Smooth muscle cell (in vitro differentiated cells): ENCODE measurements at regions not wholly inside any gene's neighbourhood (a gene's known extent, or its start where the extent isn't known, plus 50 kb on each side); places are given as distances from the start of the nearest gene placed in this dataset.

Experiments
- DNase-seq: peaks from one replicate; lab custom pipeline; 2025; ENCODE audit not compliant: unreplicated experiment; lab: John Stamatoyannopoulos, UW
- H2AFZ ChIP-seq: fragments of 200-600 bp; sonication (generic); 2 replicates; pipeline ENCODE4 v1.6.0; 2016; ENCODE audit warnings: antibody characterized with exemption, low read depth, mild to moderate bottlenecking
- H3F3A ChIP-seq: fragments of 200-600 bp; sonication (generic); 2 replicates; pipeline ENCODE4 v1.6.0; 2017; ENCODE audit warnings: antibody characterized with exemption, low read depth
- H3K27ac ChIP-seq: fragments of 200-600 bp; sonication (generic); 2 replicates; pipeline ENCODE4 v1.5.1; 2016; ENCODE audit warnings: low read depth, mild to moderate bottlenecking
- H3K27me3 ChIP-seq: fragments of 200-600 bp; sonication (generic); 2 replicates; pipeline ENCODE4 v1.6.1; 2016; ENCODE audit warnings: low read depth, mild to moderate bottlenecking
- H3K36me3 ChIP-seq: fragments of 200-600 bp; sonication (generic); 2 replicates; pipeline ENCODE4 v1.5.1; 2016; ENCODE audit warnings: low read depth
- H3K4me1 ChIP-seq: fragments of 200-600 bp; sonication (generic); 2 replicates; pipeline ENCODE4 v1.5.1; 2016; ENCODE audit warnings: low read depth
- H3K4me2 ChIP-seq: fragments of 200-600 bp; sonication (generic); 2 replicates; pipeline ENCODE4 v1.6.0; 2016; ENCODE audit warnings: mild to moderate bottlenecking
- H3K4me3 ChIP-seq: fragments of 200-600 bp; sonication (generic); 2 replicates; pipeline ENCODE4 v1.5.1; 2016; ENCODE audit warnings: mild to moderate bottlenecking
- H3K79me2 ChIP-seq: fragments of 200-600 bp; sonication (generic); 2 replicates; pipeline ENCODE4 v1.6.0; 2016; ENCODE audit warnings: low read depth, mild to moderate bottlenecking
- H3K9ac ChIP-seq: fragments of 200-600 bp; sonication (generic); 2 replicates; pipeline ENCODE4 v1.6.0; 2016; ENCODE audit warnings: low read depth
- H3K9me3 ChIP-seq: fragments of 200-600 bp; sonication (generic); replicated peaks from 2 replicates; pipeline ENCODE4 v1.5.1; 2016; ENCODE audit warnings: low read depth
- H4K20me1 ChIP-seq: fragments of 200-600 bp; sonication (generic); 2 replicates; pipeline ENCODE4 v1.6.0; 2016; ENCODE audit warnings: low read depth
- WGBS: methylation state at CpG from one replicate; pipeline ENCODE4 v1.1.7; 2016; ENCODE audit warnings: low lambda C conversion rate; 5-methylcytosine and 5-hydroxymethylcytosine counted together
- TF ChIP-seq, protein P1 (sequence below): fragments of 200-600 bp; sonication (generic); IDR thresholded peaks from 2 replicates; pipeline ENCODE4 v1.5.1; 2017; ENCODE audit warnings: borderline replicate concordance, mild to moderate bottlenecking, antibody characterized with exemption; ENCODE audit not compliant: insufficient read depth, poor library complexity, severe bottlenecking

DNA sequence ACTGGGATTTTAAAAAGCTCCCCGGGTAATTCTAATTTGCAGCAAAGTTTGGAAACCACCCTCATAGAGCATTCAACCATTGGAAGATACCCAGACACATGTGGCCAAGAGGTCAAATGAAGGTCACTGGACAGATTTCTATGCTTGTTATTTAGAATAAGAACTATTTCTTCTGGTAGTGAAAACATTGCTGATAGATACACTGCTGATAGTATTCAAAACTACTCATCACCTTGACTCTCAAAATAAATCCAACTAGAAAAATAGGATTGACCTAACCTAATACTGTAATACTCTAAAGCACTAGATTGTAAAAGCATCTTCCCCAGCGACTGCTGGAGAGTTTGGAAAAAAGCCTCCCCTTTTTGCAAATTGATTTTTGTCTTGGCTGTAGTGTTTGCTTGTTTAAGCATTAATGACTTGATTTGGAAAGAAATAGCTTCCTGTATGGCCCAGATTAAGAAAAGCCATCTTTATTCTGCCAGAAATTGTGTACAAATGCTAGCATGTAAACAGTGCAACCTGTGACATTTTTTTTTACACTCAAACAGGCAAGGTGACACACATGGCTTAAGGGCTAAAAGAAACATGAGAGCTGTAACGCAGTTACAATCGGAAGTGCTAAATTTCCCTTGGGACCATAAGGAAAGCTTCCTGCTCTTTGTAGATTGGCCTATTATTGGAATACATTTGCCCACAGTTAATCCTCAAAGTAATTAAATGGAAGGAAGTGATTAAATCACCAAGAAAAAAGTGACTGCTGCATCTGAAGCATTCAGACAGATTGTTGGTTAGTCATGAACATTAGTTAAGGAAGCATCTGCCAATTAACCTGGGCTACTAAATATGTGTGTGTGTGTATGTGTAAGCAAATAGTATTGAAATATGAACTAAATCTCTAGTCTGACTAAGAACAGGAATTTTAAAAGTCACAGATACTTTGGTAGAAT is 356.5 kb upstream of the ATP2B1 start:
- H3K4me3 ChIP-seq = no peak overlapping the region
- H3K79me2 ChIP-seq = no peaks in the 10 kb centered on the region
- H4K20me1 ChIP-seq = no peaks in the 10 kb centered on the region
- peaks cover 13% of the 10 kb centered on the region for H3K4me1 ChIP-seq
- H3K9ac ChIP-seq = no peak overlapping the region
- peak overlapping the region; percentile 19 for H3K4me2 ChIP-seq
- no peaks in the 10 kb centered on the region for H3K9me3 ChIP-seq
- no peak for DNase-seq
- no peaks in the 10 kb centered on the region for H3K27me3 ChIP-seq
- no peak overlapping the region for H2AFZ ChIP-seq
- H3K36me3 ChIP-seq = no peaks in the 10 kb centered on the region
- WGBS = 47% methylated on average over 4 of the region's 4 CpGs
- TF ChIP-seq, protein P1, sequence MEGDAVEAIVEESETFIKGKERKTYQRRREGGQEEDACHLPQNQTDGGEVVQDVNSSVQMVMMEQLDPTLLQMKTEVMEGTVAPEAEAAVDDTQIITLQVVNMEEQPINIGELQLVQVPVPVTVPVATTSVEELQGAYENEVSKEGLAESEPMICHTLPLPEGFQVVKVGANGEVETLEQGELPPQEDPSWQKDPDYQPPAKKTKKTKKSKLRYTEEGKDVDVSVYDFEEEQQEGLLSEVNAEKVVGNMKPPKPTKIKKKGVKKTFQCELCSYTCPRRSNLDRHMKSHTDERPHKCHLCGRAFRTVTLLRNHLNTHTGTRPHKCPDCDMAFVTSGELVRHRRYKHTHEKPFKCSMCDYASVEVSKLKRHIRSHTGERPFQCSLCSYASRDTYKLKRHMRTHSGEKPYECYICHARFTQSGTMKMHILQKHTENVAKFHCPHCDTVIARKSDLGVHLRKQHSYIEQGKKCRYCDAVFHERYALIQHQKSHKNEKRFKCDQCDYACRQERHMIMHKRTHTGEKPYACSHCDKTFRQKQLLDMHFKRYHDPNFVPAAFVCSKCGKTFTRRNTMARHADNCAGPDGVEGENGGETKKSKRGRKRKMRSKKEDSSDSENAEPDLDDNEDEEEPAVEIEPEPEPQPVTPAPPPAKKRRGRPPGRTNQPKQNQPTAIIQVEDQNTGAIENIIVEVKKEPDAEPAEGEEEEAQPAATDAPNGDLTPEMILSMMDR = no peak
- H3F3A ChIP-seq = no peaks in the 10 kb centered on the region
- no peak overlapping the region for H3K27ac ChIP-seq

DNA sequence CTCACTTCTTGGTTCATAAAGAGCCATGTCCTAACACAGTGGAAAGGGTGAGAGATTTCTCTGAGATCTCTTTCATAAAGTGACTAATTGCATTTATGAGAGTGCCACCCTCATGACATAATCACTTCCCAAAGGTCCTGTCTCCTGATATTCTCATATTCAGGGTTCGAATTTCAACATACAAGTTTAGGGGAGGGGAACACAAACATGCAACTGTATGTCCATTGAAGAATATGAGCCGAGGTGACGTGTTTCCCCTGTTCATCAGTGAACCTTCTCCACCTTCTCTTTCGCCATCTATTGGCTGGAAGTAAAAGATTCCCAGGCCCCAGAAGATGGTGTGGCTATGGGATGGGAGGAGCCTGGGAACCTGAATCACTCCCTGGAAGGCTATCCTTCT is 354.2 kb upstream of the ATP2B1 start:
- H4K20me1 ChIP-seq = no peaks in the 10 kb centered on the region
- H3K9me3 ChIP-seq = no peaks in the 10 kb centered on the region
- H3K27ac ChIP-seq = no peak overlapping the region
- no peak overlapping the region for H3K4me2 ChIP-seq
- no peaks in the 10 kb centered on the region for H3F3A ChIP-seq
- no peak overlapping the region for H3K4me3 ChIP-seq
- H3K36me3 ChIP-seq = no peaks in the 10 kb centered on the region
- H3K9ac ChIP-seq = no peak overlapping the region
- peaks cover 16% of the 10 kb centered on the region for H3K4me1 ChIP-seq
- no peaks in the 10 kb centered on the region for H3K79me2 ChIP-seq
- no peaks in the 10 kb centered on the region for H3K27me3 ChIP-seq
- TF ChIP-seq, protein P1 = no peak
- DNase-seq = no peak
- 74% methylated on average over 4 of the region's 4 CpGs for WGBS
- H2AFZ ChIP-seq = no peak overlapping the region

DNA sequence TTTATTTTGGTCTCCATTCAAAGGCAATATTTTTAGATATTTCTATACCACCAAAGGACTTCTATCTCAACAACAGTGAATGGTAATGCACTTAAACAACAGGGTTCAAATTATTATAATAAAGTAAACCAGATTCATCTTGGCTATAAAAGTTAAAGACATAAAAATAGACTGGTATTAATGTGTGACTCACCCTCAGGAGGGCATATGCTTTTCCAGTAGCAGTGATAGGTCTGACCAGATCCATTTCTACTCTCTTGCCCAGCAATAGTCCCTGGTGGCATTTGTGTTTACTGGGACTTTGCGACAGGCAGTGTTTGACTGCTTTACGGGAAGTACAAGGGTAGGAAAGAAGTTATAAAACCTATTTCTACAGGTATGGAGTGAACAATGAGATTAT is 353.2 kb upstream of the ATP2B1 start:
- Histone ChIP-seq H3K4me1 (peaks cover 16% of the 10 kb centered on the region), H3F3A (no peaks in the 10 kb centered on the region), H3K9ac (no peak overlapping the region), H3K4me3 (no peak overlapping the region), H4K20me1 (no peaks in the 10 kb centered on the region), H3K27ac (no peak overlapping the region), H3K36me3 (no peaks in the 10 kb centered on the region), H3K27me3 (no peaks in the 10 kb centered on the region), H3K9me3 (no peaks in the 10 kb centered on the region), H3K79me2 (no peaks in the 10 kb centered on the region), H3K4me2 (no peak overlapping the region), H2AFZ (no peak overlapping the region)
- WGBS = 99% methylated on average over 2 of the region's 2 CpGs
- TF ChIP-seq, protein P1 = no peak
- no peak for DNase-seq
